HG02759 (cell line): ENCODE measurements at regions not wholly inside any gene's neighbourhood (a gene's known extent, or its start where the extent isn't known, plus 50 kb on each side); places are given as distances from the start of the nearest gene placed in this dataset.

Source experiments
- ATAC-seq: cut with Tn5 transposase; IDR thresholded peaks from one replicate; pipeline ENCODE4 v1.9.1; 2021; ENCODE audit warnings: mild to moderate bottlenecking, moderate library complexity; ENCODE audit not compliant: unreplicated experiment

DNA sequence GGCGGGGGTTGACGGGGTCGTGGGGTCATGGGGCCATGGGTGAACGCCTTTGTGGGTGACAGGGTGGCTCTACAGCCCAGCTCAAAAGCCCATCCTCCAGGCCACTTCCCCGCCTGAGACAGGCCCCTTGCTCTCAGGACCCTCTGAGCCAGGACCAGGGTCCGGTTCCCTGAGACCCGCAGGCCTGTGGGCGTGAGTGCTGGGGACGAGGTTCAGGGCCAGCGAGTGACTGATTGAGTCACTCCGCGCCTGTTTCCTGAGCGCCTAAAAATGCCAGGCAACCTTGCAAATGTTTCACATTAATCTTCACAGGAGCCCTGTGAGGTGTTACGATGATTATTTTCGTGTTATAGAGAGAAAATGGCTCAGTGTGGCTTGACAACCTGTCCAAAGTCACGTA, 97.8 kb downstream of the ZNF674 start:
- no peak for ATAC-seq

DNA sequence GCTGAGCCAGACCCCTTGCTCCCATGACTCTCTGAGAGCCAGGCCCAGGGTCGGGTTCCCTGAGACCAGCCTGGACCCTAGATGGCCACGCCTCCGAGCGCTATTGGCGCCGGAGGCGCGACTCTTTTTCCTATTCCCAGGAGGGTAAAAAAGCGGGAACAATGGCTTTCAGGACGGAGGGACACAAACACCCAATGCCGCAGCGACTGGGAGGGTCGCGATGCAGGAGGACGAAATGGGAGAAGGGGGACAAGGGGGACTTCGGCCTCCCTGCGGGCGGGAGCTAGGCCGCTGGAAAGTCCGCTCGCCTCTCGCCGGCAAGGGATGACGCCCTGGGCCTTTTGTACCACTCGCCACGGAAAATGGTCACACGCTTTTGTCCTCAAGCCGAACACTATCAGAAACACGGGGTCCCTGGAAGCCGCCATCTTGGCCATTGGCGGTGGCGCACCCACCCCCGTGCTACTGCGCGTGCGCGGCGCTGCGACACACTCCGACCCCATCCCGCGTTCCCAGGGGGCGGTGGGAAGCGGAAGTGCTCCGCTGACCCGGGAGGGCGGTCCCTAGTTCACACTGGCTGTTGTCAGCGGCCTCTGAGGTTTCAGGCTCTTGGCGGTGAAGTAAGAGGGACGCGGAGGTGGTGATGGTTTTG, 98.4 kb downstream of the ZNF674 start:
- peak; percentile 96 for ATAC-seq

- ATAC-seq: no peak
Measured at GRCh38 chrX:46444011-46444410, 101.2 kb downstream of the ZNF674 start.

DNA sequence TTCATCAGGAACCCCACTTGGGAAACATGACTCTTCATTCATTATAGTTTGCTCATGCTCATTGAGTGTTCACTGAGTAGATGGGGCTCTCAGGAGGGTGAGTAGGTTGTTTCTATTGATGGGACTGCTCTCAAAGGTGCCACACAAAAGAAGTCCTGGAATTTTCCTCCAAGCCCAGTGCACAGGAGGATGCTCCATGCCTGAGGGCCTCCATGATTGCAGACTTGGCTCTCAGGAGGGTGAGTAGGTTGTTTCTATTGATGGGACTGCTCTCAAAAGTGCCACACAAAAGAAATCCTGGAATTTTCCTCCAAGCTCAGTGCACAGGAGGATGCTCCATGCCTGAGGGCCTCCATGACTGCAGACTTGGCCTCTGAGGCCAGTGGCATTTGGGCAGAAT, 108.5 kb downstream of the ZNF674 start:
- no peak for ATAC-seq

- ATAC-seq: no peak
Measured at GRCh38 chrX:46433892-46434291, 111.3 kb downstream of the ZNF674 start.

DNA sequence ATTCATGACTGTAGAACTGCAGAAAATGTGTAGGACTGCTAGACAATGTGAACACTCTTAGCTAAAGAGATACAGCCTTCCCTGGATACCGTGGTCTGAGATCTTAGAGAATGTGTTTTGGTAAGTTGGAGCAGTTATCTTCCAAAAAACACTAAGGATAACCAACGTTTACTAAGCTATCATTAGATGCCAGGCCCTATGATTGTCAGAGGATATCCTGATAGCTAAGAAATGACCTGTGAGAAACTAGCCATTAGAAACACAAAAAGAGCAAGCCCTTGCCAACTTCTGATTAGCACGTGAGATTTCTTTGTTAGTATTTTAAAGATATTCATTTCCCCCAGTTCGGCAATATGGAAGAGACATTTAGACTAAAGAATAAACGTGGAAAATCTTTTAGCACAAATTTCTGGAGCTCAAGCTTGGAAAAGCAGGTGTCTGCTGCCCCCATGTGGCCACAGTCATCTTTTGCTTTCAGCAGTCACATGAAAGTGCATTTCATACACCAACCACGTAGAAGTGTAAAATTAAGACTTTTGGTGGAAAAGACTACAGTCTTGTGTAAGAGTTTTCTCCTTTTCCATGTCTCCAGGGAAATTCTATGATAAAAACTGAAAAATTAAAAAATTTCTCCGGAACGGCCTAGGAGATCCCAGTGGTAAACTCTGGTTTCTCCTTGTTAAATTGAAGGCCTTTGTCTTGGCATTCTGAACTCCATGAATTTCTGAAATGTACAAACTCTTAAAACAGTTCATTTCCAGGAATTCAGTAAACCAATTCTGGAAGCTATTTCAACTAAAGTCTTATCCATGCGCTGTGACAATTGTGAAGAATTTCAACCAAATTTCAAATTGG, 136.4 kb downstream of the ZNF674 start:
- ATAC-seq: no peak

GRCh38 chrX:46407753-46408130, 137.5 kb downstream of the ZNF674 start:
- ATAC-seq: no peak

DNA sequence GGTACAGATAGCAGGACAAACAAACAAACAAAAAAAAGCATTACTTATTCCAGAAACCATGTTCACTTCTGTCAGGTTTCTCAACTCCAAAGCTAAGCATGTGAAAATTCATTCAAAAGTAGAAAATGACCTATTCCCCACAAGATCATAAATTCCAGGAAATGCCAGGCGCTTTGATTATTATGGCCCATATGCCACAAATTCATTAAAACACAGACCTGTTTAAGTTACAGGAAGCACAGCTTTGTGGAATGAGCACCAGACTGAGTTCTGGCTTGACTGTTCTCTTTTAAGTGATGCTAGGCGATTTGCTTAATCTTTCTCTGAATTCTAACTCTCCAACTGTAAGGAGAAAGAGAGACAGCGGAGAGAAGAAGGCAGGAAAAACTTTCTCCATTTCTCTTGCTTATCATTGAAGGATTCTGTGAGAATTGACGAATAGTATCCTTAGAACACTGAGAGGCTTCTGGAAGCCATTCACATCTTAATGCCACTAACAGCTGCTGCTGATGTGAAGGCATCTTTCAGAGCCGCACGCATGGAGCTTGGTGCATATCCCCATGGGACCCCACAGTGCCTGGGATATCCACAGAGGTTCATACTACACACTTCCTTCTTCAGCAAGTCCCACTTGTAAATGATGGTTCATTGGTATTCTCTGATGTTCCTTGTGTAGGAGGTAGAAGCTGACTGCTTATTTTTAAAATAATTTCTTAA, 138.0 kb downstream of the ZNF674 start:
- ATAC-seq: no peak

- no peak for ATAC-seq
Measured at GRCh38 chrX:46404774-46405173, 140.4 kb downstream of the ZNF674 start.

GRCh38 chrX:46400530-46401443, 144.4 kb downstream of the ZNF674 start:
- no peak for ATAC-seq

DNA sequence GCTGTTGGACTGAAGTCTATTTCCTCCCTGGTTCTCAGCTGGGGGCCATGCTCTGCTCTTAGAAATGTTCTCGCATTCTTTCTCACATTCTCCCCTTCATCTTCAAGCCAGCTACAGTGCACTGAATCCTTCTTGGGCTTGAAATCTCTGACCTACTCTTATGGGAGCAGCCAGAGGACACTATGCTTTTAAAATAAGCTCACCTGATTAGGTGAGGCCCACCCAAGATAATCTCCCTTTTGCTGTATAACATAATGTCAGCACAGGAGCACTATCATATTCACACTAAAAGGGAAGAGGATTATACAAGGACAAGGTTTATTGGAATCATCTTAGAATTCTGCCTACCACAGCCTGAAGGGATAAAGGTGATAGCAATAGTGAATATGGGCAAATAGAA, 146.3 kb downstream of the ZNF674 start:
- no peak for ATAC-seq

DNA sequence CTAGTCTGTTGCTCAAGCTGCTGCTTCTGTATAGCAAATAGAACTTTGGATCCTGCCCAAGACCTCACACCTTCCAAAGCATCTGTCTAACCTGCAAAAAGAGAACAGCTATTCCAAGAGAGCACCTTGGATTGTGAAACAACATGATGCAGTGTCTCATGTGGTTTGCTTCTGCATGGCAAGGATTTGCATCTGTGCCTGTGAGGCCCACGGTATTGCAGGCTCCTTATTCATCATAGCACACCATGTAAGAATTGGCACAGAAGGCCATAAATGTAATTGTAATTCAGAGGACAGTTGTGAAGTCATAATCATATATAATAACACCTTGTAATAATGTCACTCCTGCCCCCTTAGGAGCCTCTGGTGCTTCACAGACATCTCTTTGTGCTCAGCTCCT, 147.1 kb downstream of the ZNF674 start:
- no peak for ATAC-seq

GRCh38 chrX:46386511-46386910, 158.7 kb downstream of the ZNF674 start:
- no peak for ATAC-seq

DNA sequence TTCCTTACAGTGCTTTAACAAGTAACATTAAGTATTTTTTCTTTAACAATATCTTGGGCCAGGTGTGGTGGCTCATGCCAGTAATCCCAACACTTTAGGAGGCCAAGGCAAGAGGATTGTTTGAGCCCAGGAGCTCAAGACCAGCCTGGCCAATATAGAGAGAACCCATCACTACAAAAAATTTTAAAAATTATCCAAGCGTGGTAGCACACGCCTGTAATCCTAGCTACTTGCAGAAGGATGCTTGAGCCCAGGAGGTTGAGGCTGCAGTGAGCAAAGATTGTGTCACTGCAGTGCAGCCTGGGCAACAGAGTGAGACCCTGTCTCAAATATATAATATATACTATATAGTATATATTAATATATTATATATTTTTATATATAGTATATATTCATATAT, 162.2 kb downstream of the ZNF674 start:
- no peak for ATAC-seq

DNA sequence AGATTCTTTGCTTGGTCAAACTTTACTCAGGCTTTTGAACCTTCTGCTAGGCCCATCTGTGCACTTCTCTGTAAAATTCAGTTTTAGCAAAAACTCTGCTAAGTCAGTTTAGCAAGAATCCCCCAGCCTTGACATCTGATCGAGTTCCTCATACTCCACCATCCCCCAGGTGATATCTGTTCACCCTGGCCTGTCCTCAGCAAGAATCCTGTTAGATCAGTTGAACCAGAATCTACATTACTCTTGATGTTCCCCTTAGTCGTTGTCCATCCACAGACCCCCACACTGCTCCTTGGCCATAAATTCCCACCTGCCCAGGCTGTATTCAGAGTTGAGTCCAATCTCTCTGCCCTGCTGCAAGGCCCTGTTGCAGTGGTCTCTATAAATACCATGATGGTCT, 162.6 kb downstream of the ZNF674 start:
- ATAC-seq: no peak

DNA sequence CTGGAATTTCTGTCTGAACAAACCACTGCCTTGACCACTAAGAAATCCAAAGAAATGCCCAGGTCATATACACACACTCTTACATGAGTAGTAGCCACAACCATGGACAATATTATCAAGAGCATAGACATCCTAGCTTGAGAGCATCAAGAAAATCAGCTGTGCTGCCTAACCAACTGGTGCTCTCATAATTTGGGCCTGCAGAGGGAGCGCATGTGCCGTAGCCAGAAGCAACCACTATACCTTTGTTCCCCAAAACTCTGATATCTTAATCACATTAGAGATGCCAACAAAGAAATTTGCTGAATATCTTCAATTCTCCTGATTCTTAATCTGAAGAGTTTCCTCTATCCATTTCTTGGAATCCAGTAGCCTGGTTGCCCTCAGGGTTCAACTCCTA, 163.6 kb downstream of the ZNF674 start:
- ATAC-seq: peak; percentile 52

GRCh38 chrX:46380148-46380752, 165.0 kb downstream of the ZNF674 start:
- no peak for ATAC-seq

GRCh38 chrX:46376246-46376885, 168.9 kb downstream of the ZNF674 start:
- no peak for ATAC-seq

GRCh38 chrX:46375831-46376230, 169.4 kb downstream of the ZNF674 start:
- no peak for ATAC-seq

DNA sequence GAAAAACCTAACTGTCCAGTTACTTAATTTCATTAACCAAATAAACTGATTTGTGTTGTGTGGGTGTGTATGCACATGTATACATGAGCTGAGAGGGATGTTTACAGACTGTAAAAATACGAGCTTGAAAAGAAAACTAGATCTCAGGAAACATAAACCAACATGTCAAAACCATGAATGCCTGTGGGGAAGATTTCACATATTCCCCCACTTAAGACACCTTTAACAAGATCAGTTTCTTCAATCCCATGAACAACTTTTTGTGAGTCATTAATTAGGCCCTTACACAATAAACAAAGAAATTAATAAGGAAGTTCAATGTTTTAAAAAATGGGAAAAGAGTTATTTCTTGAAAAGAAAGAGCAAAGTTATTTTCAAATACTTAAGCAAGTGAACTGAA, 170.8 kb downstream of the ZNF674 start:
- ATAC-seq: no peak
